D341Med (cell line): ENCODE measurements at regions not wholly inside any gene's neighbourhood (a gene's known extent, or its start where the extent isn't known, plus 50 kb on each side); places are given as distances from the start of the nearest gene placed in this dataset.
"Not testable (repeated sequence)": the region's sequence is repeated elsewhere in the genome, so short reads cannot be mapped to it uniquely, and the experiment has no call there.

Experiments used
- DNase-seq: peaks from one replicate; pipeline ENCODE4 v3.0.0; 2012; ENCODE audit warnings: low spot score

GRCh38 chr6:71203206-71203605 lies 85.4 kb upstream of the OGFRL1 start:
- DNase-seq = no peak

- DNase-seq = no peak
Measured at GRCh38 chr6:71204741-71205140, 83.9 kb upstream of the OGFRL1 start.

- DNase-seq = no peak
Measured at GRCh38 chr6:71205336-71205956, 83.2 kb upstream of the OGFRL1 start.

GRCh38 chr6:71206089-71206488 lies 82.5 kb upstream of the OGFRL1 start:
- DNase-seq = no peak

- no peak for DNase-seq
Measured at GRCh38 chr6:71209206-71209605, 79.4 kb upstream of the OGFRL1 start.

GRCh38 chr6:71209626-71210025 lies 79.0 kb upstream of the OGFRL1 start:
- no peak for DNase-seq

GRCh38 chr6:71211799-71212198 lies 76.8 kb upstream of the OGFRL1 start:
- no peak for DNase-seq

- DNase-seq = no peak
Measured at GRCh38 chr6:71220466-71220865, 68.1 kb upstream of the OGFRL1 start.

GRCh38 chr6:71222671-71223070 lies 65.9 kb upstream of the OGFRL1 start:
- DNase-seq = no peak

- DNase-seq = no peak
Measured at GRCh38 chr6:71224011-71224410, 64.6 kb upstream of the OGFRL1 start.

- DNase-seq = no peak
Measured at GRCh38 chr6:71226151-71226550, 62.5 kb upstream of the OGFRL1 start.

- no peak for DNase-seq
Measured at GRCh38 chr6:71228461-71229041, 60.1 kb upstream of the OGFRL1 start.

GRCh38 chr6:71229477-71229876 lies 59.1 kb upstream of the OGFRL1 start:
- no peak for DNase-seq

- not testable (repeated sequence) for DNase-seq
Measured at GRCh38 chr6:71232890-71233289, 55.7 kb upstream of the OGFRL1 start.

GRCh38 chr6:71236926-71237434 lies 51.6 kb upstream of the OGFRL1 start:
- DNase-seq = no peak

GRCh38 chr6:71238351-71238750 lies 50.3 kb upstream of the OGFRL1 start:
- no peak for DNase-seq
